ENCODE measurements at regions not wholly inside any gene's neighbourhood (a gene's known extent, or its start where the extent isn't known, plus 50 kb on each side); places are given as distances from the start of the nearest gene placed in this dataset.

DNA sequence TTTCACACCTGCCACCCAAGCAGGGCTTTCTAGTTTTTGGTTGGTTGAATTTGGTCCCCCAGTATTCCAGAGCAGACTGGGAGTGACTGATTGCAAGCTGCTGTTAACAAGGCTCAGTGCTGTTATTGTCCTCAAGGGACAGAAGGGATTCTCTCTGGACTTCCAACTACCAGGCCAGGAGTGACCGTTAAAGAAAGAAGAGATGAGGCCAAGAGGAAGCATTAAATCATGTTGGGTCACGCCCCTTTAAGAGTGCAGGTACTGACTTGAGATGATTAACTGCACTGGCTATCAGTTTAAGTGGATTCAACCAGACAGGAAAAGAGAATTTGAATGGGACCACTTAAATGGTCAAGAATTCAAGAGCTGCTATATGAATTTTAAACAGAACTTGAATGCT, 220.8 kb upstream of the PCSK5 start:
- no peak for TF ChIP-seq CTCF (conservative IDR thresholded peaks at IDR 0.05)
- no peak for TF ChIP-seq EZH2 (IDR thresholded peaks at IDR 0.05; ENCODE audit: low read depth)
